Neural progenitor cell (in vitro differentiated cells): ENCODE measurements at regions not wholly inside any gene's neighbourhood (a gene's known extent, or its start where the extent isn't known, plus 50 kb on each side); places are given as distances from the start of the nearest gene placed in this dataset.

ENCODE experiments used
- DNase-seq: peaks from one replicate; pipeline ENCODE4 v3.0.0-alpha.2; 2016; ENCODE audit warnings: low spot score
- H2AFZ ChIP-seq: fragments of 200-600 bp; sonication (generic); replicated peaks from 2 replicates; pipeline ENCODE4 v1.6.1; 2016; ENCODE audit warnings: antibody characterized with exemption
- H3F3A ChIP-seq: fragments of 200-600 bp; sonication (generic); 2 replicates; pipeline ENCODE4 v1.6.1; 2016; ENCODE audit warnings: antibody characterized with exemption, low read depth
- H3K27ac ChIP-seq: fragments of 200-600 bp; sonication (generic); 2 replicates; pipeline ENCODE4 v1.5.1; 2016; ENCODE audit warnings: mild to moderate bottlenecking
- H3K27me3 ChIP-seq: fragments of 200-600 bp; sonication (generic); 2 replicates; pipeline ENCODE4 v1.6.1; 2016; ENCODE audit warnings: mild to moderate bottlenecking, moderate library complexity
- H3K36me3 ChIP-seq: fragments of 200-600 bp; sonication (generic); 2 replicates; pipeline ENCODE4 v1.5.1; 2016
- H3K4me1 ChIP-seq: fragments of 200-600 bp; sonication (generic); 2 replicates; pipeline ENCODE4 v1.6.1; 2016; ENCODE audit warnings: mixed run types
- H3K4me2 ChIP-seq: fragments of 200-600 bp; sonication (generic); 2 replicates; pipeline ENCODE4 v1.6.1; 2016
- H3K4me3 ChIP-seq: fragments of 200-600 bp; sonication (generic); 2 replicates; pipeline ENCODE4 v1.5.1; 2016
- H3K79me2 ChIP-seq: fragments of 200-600 bp; sonication (generic); 2 replicates; pipeline ENCODE4 v1.6.1; 2016; ENCODE audit warnings: low read depth
- H3K9ac ChIP-seq: fragments of 200-600 bp; sonication (generic); 2 replicates; pipeline ENCODE4 v1.6.1; 2016
- H3K9me3 ChIP-seq: fragments of 200-600 bp; sonication (generic); 2 replicates; pipeline ENCODE4 v1.5.1; 2016; ENCODE audit warnings: low read depth
- H4K20me1 ChIP-seq: fragments of 200-600 bp; sonication (generic); 2 replicates; pipeline ENCODE4 v1.6.1; 2016; ENCODE audit warnings: low read depth
- H3K27ac Mint-ChIP-seq: 3 replicates; pipeline ENCODE4 v1.8.0; 2021; ENCODE audit warnings: mixed read lengths
- H3K27me3 Mint-ChIP-seq: 2 replicates; pipeline ENCODE4 v1.8.0; 2022; ENCODE audit warnings: low read depth, mild to moderate bottlenecking, inconsistent platforms, moderate library complexity, mixed read lengths; ENCODE audit not compliant: insufficient read depth
- H3K36me3 Mint-ChIP-seq: 3 replicates; pipeline ENCODE4 v1.8.0; 2021; ENCODE audit warnings: mixed read lengths
- H3K4me1 Mint-ChIP-seq: 3 replicates; pipeline ENCODE4 v1.8.0; 2021; ENCODE audit warnings: mixed read lengths
- H3K4me3 Mint-ChIP-seq: 3 replicates; pipeline ENCODE4 v1.8.0; 2021; ENCODE audit warnings: mild to moderate bottlenecking, moderate library complexity, mixed read lengths
- H3K9me3 Mint-ChIP-seq: 3 replicates; pipeline ENCODE4 v1.8.0; 2020; ENCODE audit warnings: mixed read lengths
- EZH2 ChIP-seq: fragments of 200-600 bp; sonication (generic); IDR thresholded peaks from 2 replicates; pipeline ENCODE4 v1.6.1; 2017; ENCODE audit warnings: antibody characterized with exemption, mild to moderate bottlenecking, moderate library complexity
- EZH2phosphoT487 ChIP-seq: fragments of 200-600 bp; sonication (generic); IDR thresholded peaks from 2 replicates; pipeline ENCODE4 v1.6.1; 2017; ENCODE audit warnings: antibody characterized with exemption
- TF ChIP-seq, protein P1 (sequence below): fragments of 200-600 bp; sonication (generic); IDR thresholded peaks from 2 replicates; pipeline ENCODE4 v1.5.1; 2017; ENCODE audit warnings: antibody characterized with exemption, mild to moderate bottlenecking

GRCh38 chr4:19455850-19456602, 795.7 kb upstream of the SLIT2 start:
- Histone ChIP-seq H3K9me3 (no peaks in the 10 kb centered on the region), H3F3A (no peaks in the 10 kb centered on the region), H3K27me3 (no peaks in the 10 kb centered on the region), H4K20me1 (no peaks in the 10 kb centered on the region), H3K4me1 (no peaks in the 10 kb centered on the region), H3K79me2 (no peaks in the 10 kb centered on the region), H2AFZ (no peak overlapping the region), H3K4me2 (no peak overlapping the region), H3K36me3 (no peaks in the 10 kb centered on the region), H3K4me3 (no peak overlapping the region), H3K27ac (no peak overlapping the region), H3K9ac (no peak overlapping the region)
- TF ChIP-seq, protein P1, sequence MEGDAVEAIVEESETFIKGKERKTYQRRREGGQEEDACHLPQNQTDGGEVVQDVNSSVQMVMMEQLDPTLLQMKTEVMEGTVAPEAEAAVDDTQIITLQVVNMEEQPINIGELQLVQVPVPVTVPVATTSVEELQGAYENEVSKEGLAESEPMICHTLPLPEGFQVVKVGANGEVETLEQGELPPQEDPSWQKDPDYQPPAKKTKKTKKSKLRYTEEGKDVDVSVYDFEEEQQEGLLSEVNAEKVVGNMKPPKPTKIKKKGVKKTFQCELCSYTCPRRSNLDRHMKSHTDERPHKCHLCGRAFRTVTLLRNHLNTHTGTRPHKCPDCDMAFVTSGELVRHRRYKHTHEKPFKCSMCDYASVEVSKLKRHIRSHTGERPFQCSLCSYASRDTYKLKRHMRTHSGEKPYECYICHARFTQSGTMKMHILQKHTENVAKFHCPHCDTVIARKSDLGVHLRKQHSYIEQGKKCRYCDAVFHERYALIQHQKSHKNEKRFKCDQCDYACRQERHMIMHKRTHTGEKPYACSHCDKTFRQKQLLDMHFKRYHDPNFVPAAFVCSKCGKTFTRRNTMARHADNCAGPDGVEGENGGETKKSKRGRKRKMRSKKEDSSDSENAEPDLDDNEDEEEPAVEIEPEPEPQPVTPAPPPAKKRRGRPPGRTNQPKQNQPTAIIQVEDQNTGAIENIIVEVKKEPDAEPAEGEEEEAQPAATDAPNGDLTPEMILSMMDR: no peak
- TF ChIP-seq EZH2 (no peak), EZH2phosphoT487 (no peak)
- Mint-ChIP-seq H3K27me3 (no peaks in the 10 kb centered on the region), H3K36me3 (no peaks in the 10 kb centered on the region), H3K4me1 (no peaks in the 10 kb centered on the region), H3K4me3 (no peak overlapping the region), H3K27ac (no peak overlapping the region), H3K9me3 (peaks cover 20% of the 10 kb centered on the region)
- DNase-seq: no peak

- Mint-ChIP-seq H3K4me1 (no peaks in the 10 kb centered on the region), H3K9me3 (peaks cover 20% of the 10 kb centered on the region), H3K36me3 (no peaks in the 10 kb centered on the region), H3K27ac (no peak overlapping the region), H3K27me3 (no peaks in the 10 kb centered on the region), H3K4me3 (no peak overlapping the region)
- Histone ChIP-seq H3K9ac (no peak overlapping the region), H3K36me3 (no peaks in the 10 kb centered on the region), H3K27me3 (no peaks in the 10 kb centered on the region), H4K20me1 (no peaks in the 10 kb centered on the region), H2AFZ (no peak overlapping the region), H3K4me1 (no peaks in the 10 kb centered on the region), H3K9me3 (no peaks in the 10 kb centered on the region), H3K4me2 (no peak overlapping the region), H3K4me3 (no peak overlapping the region), H3K27ac (no peak overlapping the region), H3F3A (no peaks in the 10 kb centered on the region), H3K79me2 (no peaks in the 10 kb centered on the region)
- no peak for DNase-seq
- TF ChIP-seq EZH2phosphoT487: no peak
- TF ChIP-seq, protein P1: no peak
- no peak for TF ChIP-seq EZH2
These were observed 796.5 kb upstream of the SLIT2 start for GRCh38 chr4:19455196-19455595.

DNA sequence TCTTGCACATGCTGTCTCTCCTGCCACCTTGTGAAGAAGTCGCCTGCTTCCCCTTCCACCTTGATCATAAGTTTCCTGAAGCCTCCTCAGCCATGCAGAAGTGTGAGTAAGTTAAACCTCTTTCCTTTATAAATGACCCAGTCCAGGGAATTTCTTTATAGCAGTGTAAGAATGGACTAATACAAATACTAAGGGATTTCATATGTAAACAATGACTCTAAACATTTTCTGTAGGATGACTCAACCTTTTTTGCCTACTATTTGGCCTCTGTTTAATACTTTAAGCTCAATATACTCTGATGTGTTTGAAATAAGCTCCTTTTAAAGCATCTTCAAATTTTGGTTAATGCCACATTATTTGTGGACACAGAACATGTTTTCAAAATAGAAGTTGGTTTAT, 813.5 kb upstream of the SLIT2 start:
- Mint-ChIP-seq H3K9me3 (peaks cover 32% of the 10 kb centered on the region), H3K4me3 (no peak overlapping the region), H3K27me3 (peaks cover 2% of the 10 kb centered on the region), H3K27ac (no peak overlapping the region), H3K36me3 (peaks cover 1% of the 10 kb centered on the region), H3K4me1 (no peaks in the 10 kb centered on the region)
- no peak for DNase-seq
- Histone ChIP-seq H3K4me3 (no peak overlapping the region), H3K9me3 (peaks cover 10% of the 10 kb centered on the region), H3K9ac (no peak overlapping the region), H3K79me2 (no peaks in the 10 kb centered on the region), H3K27ac (no peak overlapping the region), H3K4me1 (no peaks in the 10 kb centered on the region), H3F3A (no peaks in the 10 kb centered on the region), H4K20me1 (no peaks in the 10 kb centered on the region), H3K27me3 (no peaks in the 10 kb centered on the region), H2AFZ (no peak overlapping the region), H3K36me3 (no peaks in the 10 kb centered on the region), H3K4me2 (no peak overlapping the region)
- no peak for TF ChIP-seq EZH2
- TF ChIP-seq, protein P1: no peak
- TF ChIP-seq EZH2phosphoT487: no peak
